HG03095 (cell line): ENCODE measurements at regions not wholly inside any gene's neighbourhood (a gene's known extent, or its start where the extent isn't known, plus 50 kb on each side); places are given as distances from the start of the nearest gene placed in this dataset.
"Not testable (repeated sequence)": the region's sequence is repeated elsewhere in the genome, so short reads cannot be mapped to it uniquely, and the experiment has no call there.

Experiments
- ATAC-seq: cut with Tn5 transposase; IDR thresholded peaks from one replicate; pipeline ENCODE4 v1.9.1; 2021; ENCODE audit warnings: moderate library complexity; ENCODE audit not compliant: unreplicated experiment

DNA sequence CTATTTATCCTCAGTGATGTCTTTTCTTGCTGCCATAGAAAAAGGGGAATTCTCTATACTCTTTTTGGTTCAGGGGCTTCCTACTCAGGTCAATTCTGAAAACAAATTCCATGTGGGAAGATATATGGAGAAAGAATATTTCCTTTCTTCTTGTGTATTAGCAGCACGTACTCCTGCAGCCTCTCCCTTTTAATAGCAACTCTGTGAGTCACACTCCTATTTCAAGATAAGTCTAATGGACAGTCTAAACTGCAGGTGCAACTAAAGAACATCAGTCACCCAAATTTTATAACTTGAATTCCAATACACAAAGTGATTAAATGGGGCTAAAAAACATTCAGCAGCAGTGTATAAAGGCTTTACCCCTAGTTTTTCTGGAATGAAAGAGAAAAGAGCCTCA is 942.2 kb downstream of the CNTNAP5 start:
- ATAC-seq: no peak

DNA sequence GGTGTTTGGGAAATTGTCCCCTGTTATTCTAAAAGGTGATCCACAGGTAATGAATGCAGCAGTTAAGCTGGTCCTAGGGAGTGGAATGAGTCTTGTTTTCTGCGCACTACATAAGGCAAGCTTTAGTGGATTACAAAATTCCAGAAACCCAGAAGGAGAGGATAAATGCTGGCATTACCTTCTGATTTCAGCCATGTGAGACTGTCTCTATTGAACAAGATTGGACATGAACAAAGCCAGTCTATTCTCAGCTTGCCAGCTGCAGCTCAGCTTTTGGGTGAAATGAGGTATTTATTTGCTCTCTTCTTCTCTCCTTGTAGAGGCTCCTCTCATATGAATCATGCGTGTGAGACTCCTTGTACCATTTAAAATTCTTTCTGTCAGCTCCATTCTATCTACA is 944.9 kb downstream of the CNTNAP5 start:
- ATAC-seq: no peak

DNA sequence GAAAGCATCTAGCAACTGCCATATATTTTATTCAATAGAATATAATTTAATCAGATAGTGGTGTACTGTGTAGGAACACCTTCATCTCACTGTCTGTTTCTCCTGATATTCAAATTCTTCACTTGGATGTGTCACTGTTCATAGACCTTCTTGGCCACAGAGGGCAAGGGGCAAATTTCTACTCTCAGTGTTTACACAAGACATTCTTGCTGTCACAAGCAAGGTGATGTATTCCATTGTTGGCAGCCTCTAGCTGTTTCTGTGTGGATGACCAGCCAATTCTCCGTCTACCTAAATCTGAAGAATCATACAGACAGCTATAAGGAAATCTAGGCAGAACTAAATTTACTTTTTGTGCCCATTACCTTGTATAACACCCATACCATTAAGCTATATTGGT is 948.3 kb downstream of the CNTNAP5 start:
- ATAC-seq: no peak

DNA sequence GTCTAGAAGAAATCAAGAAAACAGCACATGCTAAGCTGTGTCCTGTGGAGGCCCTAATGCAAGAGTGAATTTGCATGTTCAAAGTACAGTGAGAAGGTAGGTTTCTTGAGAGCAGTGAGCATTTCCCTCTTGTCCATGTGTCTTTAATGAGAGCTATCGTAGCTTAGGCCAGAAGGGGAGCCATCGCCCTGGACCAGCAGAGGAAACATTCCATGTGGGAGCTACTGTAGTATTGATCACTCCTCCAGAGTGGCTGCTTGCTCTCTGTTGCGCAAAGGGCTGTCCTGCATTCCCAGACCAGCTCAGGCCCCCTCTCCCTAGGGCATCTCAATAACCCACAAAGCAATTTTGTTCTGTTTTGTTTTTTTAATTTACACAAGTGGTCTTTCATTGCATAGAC is 950.1 kb downstream of the CNTNAP5 start:
- ATAC-seq: no peak

DNA sequence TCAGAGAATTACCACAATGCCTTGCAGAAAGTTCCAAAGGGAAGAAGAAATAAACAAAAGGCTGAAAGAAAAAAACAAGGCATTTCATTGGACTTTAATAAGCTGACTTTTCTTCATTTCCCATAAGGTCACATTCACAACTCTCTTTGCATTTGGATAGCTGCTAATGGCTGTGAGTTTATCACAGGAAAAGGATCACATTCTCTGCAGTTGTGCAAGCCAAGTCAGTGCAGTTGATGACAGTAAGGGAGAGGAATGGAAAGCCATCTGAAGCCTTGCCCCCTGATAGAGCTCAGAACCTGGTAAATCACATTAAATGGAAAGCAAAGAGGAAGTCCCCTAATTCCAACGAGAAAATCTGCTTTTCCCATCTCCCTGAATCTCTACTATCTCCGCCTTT is 950.6 kb downstream of the CNTNAP5 start:
- ATAC-seq: no peak

DNA sequence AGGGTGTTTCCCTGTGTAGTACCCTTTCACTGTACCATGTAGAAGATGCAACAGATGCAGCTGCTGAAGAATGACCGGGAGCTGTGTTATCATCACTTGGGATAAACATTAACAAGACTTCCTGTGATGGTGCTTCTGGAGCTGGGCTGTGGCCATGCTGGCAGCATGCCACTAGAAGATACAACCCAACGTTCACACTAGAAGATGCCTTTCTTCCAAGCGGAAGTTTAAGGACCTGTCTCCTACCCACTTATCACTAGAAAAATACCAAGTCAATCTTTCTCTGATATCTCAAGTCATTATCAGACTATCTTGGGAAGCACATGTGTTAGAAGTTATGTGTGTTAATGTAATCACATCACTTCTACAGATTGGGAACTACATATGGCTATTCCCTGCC is 953.5 kb downstream of the CNTNAP5 start:
- ATAC-seq: no peak

DNA sequence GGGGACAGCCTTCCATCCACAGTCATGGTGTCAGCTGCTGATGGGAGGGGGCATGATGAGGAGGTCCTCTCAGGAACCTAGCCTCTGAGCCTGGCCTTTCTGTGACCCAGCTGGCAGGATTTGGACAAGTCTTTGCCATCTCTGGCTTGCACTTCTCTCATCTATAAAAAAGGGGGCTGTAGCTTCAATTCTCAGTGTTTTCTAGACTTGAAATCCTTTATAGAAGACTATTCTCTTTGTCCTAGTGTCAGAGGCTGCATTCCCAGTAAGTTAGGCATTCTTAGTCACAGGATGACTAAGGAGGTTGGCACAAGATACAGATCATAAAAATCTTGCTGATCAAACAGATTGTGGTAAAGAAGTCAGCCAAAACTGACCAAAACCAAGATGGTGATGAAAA is 958.5 kb downstream of the CNTNAP5 start:
- no peak for ATAC-seq

DNA sequence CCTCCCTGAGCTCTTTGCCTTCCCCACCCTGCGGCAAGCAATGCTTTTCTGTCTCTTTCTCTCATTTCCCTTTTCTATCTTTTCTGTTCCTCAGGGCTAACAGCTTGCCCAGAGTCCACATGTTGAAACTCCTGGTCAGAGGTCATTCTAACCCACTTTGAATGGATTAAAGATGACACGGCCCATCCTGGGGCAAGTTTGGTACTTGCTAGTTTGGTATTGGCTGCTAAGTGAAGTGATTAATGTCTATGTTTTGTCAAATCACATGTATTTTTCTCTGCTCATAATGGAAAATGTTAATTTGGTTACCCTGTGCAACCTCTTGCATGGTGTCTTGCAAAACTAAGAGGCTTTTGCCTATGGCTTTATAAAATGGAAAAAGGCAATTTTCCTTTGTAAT is 960.2 kb downstream of the CNTNAP5 start:
- ATAC-seq: no peak

DNA sequence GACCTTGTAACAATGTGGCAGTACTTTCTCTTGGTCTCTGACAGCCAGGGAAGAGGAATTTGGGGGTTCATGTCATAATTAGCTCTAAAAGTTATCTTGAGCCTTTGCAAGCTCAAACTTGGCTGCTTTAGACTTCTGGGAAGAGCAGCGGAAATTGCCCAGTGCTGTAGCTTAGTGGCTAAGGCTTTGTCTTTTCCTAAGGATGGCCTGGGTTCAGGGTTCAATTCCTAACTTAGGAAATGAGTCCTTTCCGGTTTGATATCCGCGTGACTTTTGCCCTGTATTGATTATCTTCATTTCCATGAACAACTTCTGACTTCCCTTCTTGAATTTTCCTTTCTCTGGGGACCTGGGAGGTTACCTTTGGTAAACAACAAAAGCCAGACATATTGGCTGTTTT is 961.0 kb downstream of the CNTNAP5 start:
- no peak for ATAC-seq

DNA sequence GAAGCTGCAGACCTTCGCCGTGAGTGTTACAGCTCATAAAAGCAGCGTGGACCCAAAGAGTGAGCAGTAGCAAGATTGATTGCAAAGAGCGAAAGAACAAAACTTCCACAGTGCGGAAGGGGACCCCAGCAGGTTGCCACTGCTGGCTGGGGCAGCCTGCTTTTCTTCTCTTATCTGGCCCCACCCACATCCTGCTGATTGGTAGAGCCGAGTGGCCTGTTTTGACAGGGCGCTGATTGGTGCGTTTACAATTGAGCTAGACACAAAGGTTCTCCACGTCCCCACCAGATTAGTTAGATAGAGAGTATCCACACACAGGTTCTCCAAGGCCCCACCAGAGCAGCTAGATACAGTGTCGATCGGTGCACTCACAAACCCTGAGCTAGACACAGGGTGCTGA is 961.8 kb downstream of the CNTNAP5 start:
- ATAC-seq: not testable (repeated sequence)

DNA sequence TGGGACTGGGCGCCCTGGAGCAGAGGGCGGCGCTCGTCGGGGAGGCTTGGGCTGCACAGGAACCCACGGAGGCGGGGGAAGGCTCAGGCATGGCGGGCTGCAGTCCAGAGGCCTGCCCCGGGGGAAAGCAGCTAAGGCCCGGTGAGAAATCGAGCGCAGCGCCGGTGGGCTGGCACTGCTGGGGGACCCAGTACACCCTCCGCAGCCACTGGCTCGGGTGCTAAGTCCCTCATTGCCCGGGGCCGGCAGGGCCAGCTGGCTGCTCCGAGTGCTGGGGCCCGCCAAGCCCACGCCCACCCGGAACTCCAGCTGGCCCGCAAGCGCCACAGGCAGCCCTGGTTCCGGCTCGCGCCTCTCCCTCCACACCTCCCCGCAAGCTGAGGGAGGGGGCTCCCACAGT is 962.3 kb downstream of the CNTNAP5 start:
- ATAC-seq: not testable (repeated sequence)

DNA sequence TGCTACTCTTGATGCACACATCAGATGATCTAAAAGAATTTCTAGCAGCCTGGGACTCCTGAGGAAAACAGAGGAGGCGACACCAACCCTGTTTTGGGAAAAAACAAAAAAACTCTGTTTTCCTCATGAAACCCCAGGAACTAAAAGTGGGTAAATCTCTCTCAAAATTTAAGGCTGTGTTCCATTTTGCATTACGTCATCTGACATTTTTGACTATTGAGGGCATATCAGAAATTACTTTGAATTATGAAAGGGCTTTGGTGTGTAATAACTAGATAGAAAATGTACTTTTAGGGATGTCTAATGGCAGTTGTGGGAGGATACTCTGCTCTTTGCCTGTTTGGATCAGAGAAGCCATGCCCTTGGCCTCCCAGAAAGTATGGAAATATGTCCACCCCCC is 963.0 kb downstream of the CNTNAP5 start:
- ATAC-seq: no peak

DNA sequence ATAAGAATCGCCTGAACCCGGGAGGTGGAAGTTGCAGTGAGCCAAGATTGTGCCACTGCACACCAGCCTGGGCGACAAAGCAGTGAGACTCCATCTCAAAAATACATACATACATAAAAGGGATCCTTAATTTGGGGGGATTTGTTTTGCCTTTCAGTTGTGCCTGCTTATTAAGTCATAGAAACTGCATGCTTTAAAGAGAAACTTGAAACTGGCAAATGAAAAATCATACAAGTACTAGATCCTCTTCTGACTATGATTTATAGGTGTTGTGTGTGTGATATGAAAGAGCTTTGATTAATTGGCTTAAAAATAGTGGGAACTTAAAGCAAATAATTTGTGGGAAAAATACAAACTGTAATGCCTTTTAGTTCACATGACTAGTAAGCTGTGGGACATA is 963.7 kb downstream of the CNTNAP5 start:
- ATAC-seq: no peak

DNA sequence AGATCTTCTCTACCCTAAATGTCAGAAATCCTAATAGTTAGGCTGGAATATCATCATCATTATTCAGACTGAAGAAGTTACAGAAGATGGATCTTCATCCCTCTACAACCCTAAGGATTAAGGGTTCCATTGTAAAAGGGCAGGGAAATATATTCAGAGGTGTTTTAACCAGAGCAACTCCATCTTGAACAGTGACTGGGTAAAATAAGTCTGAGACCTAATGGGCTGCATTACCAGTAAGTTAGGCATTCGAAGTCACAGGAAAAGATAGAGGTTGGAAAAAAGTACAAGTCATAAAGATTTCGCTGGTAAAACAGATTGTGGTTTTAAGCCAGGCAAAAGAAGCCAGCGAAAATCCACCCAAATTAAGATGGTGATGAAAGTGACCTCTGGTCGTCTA is 968.7 kb downstream of the CNTNAP5 start:
- ATAC-seq: no peak

DNA sequence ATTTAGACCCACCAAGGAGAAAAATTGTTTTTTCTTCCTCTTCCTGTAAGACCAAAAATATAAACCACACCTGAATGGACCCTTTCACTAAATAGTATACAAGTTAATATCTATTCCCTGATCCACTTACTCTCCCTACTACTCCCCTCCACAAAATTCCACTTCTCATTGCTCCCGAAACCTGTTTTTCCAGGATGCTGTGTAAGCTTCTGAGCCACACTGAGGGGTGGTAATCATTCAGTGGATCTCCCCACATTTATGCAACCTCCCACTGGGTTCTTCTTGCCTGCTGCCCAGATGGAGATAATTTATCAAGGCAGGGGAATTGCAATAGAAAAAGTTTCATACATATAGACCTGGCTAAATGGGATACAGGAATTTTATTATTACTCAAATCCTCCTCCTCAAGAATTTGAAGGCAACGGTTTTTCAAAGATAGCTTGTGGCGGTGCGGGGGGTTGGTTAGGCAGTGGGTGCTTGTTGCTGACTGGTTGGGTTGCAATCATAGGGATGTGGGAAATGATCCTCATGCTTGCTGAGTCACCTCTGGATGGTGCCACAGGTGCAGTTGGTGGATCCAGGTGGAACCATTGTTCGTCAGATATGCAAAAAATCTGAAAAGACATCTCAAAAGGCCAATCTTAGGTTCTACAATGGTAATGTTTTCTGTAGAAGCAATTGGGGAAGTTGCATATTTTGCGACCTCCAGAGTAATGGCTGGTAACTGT is 970.3 kb downstream of the CNTNAP5 start:
- no peak for ATAC-seq

DNA sequence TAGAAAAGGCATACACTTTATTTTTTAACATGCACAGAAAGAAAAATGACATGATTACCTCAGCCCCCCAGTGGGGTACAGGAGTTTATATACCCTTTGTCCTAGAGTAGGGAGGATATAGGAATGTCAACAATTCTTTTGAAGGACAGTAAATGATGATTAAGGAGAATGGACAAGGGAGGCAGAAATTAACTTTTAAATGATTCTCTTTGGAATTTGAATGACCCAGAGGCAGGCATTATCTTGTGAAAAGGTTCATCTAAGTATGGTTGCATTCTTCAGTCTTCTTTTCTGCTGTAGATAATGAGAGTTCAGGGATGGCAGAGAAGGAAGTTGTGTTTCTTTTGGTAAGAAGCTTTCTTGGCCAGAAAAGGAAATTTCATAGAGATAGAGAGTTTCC is 971.3 kb downstream of the CNTNAP5 start:
- ATAC-seq: no peak

DNA sequence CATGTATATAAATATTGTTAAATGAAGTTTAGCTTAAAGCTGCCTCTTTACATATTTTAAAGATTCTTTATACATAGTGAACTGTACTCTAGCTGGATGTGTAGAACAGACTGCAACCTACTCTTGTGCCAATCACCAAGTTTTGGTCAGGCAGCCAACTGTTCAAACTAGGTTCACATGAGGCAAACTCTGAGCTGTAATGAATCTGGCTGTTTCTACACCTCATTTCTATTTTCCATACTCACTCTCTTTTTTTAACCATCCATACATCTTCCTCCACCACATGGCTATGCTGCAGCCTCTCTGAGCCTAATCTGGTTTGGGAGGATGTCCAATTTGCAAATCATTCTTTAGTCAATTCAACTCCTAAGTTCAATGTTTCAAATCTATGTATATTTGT is 974.8 kb downstream of the CNTNAP5 start:
- ATAC-seq: no peak

DNA sequence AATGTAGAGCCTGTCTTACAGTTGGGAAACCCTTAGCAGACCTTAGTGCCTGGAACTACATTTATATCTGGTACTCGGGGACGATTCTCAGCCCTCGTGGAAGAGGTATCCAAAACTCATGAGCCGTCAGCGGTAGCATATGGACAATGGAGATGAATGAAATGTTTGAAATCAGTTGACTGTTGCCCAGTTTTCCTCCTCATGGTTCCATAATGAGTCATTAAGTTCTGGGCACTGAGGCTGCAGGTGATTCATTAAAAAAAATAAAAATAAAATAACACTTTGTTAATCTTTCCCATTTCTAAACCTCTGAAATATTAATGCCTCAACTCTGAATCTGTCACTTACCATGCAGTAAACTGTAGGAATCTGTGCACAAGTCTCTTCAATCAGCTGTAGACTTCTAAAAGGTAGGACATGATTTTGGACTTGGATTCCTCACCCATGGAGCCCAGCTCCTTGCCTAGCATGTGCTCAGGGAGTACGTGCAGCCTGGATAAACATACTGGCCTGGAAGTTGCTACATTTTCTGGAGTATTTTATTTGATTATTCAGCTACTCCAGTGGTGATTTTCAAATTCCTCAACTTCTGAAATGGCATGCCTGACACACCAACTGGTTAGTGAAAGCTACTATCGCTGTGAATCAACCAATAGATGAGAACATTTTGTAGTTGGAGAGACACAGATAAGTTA is 979.2 kb downstream of the CNTNAP5 start:
- no peak for ATAC-seq

DNA sequence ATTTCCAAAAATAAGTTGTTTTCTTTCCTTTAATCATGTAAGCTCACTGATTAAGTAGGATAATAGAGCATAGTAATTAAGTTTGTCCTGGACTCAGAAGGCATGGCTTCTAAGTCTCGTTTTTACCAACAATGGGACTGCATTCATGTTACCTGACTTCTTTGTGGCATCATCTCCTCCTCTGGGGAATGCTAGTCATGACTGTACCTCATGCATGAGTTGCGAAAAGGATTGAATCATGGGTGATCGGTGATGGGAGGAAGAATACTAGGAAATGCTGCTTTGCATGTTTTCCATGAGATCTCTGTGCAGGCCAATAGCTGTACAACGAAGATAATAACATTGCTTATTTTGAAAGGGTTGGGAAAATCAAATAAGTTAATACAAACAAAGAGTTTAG is 981.6 kb downstream of the CNTNAP5 start:
- no peak for ATAC-seq

DNA sequence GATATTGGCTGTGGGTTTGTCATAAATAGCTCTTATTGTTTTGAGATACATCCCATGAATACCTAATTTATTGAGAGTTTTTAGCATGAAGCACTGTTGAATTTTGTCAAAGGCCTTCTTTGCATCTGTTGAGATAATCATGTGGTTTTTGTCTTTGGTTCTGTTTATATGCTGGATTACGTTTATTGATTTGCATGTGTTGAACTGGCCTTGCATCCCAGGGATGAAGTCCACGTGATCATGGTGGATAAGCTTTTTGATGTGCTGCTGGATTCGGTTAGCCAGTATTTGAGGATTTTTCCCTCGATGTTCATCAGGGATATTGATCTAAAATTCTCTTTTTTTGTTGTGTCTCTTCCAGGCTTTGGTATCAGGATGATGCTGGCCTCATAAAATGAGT is 1003.6 kb downstream of the CNTNAP5 start:
- not testable (repeated sequence) for ATAC-seq

DNA sequence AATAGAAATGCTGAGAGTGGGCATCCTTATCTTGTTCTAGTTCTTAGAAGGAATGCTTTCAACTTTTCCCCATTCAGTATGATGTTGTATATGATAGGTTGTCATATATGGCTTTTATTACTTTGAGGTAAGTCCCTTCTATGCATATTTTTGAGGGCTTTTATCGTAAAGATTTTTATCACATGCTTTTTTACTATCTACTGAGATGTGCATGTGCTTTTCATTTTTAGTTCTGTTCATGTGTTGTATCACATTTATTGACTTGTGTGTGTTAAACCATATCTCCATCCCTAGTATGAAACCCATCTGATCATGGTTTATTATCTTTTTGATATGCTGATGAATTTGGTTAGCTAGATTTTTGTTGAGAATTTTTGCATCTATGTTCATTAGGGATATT is 1008.8 kb downstream of the CNTNAP5 start:
- no peak for ATAC-seq

DNA sequence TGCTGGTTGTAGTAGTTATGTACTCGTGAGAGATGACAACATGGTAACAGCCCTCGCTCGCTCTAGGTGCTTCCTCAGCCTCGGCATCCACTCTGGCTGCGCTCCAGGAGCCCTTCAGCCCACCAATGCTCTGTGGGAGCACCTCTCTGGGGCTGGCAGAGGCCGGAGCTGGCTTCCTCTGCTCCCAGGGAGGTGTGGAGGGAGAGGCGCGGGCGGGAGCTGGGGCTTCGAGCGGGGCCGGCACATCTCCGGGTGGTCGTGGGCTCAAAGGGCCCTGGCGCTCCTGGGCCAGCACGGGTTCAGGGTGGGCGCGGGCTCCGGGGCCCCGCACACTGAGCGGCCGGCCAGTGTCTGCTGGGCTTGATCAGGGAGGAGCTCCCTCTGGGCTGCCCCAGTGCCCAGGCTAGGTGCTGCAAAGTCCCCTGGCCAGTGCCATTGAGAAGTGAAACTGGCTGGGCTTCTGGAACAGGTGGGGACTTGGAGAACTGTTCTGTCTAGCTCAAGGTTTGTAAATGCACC is 1012.1 kb downstream of the CNTNAP5 start:
- no peak for ATAC-seq

DNA sequence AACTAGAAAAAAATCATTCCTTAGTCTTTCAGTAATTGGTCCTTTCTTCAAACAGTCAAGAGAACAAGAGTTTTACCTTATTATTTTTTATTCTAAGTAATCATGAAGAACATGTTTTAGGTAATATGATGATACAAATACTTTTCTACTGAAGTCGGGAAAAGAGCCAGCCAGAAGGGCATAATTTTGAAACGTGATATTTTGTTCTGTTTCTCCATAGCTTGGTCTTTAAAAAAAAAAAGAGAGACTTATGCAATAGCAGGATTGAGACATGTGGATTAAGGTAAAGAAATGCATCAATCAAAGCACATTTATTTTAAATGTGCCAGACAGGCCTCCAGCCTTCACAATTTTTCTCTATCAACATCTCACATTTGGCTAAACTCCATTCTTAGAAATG is 1016.8 kb downstream of the CNTNAP5 start:
- no peak for ATAC-seq
